H9 (cell line): ENCODE measurements at regions not wholly inside any gene's neighbourhood (a gene's known extent, or its start where the extent isn't known, plus 50 kb on each side); places are given as distances from the start of the nearest gene placed in this dataset.

Experiments used
- DNase-seq: peaks from one replicate; pipeline ENCODE4 v3.0.0-alpha.2; 2017
- H2AFZ ChIP-seq: one replicate; pipeline ENCODE4 v1.6.1; 2013; ENCODE audit warnings: mild to moderate bottlenecking, low read length, control low read depth, moderate library complexity
- H2AK5ac ChIP-seq: 2 replicates; pipeline ENCODE4 v1.6.1; 2013; ENCODE audit warnings: low read length, control low read depth, mixed read lengths; ENCODE audit not compliant: insufficient read length
- H2BK120ac ChIP-seq: one replicate; pipeline ENCODE4 v1.6.1; 2013; ENCODE audit warnings: low read depth, mild to moderate bottlenecking, low read length, control low read depth, inconsistent platforms; ENCODE audit not compliant: poor library complexity, severe bottlenecking
- H2BK12ac ChIP-seq: 2 replicates; pipeline ENCODE4 v1.6.1; 2013; ENCODE audit warnings: low read length, control low read depth, mixed read lengths, low read depth; ENCODE audit not compliant: insufficient read length
- H2BK15ac ChIP-seq: 2 replicates; pipeline ENCODE4 v1.6.1; 2013; ENCODE audit warnings: low read depth, low read length, control low read depth
- H2BK20ac ChIP-seq: one replicate; pipeline ENCODE4 v1.6.1; 2013; ENCODE audit warnings: low read depth, mild to moderate bottlenecking, low read length, control low read depth, inconsistent platforms; ENCODE audit not compliant: poor library complexity, severe bottlenecking
- H2BK5ac ChIP-seq: 2 replicates; pipeline ENCODE4 v1.6.1; 2013; ENCODE audit warnings: low read length, control low read depth, mixed read lengths; ENCODE audit not compliant: insufficient read length
- H3K14ac ChIP-seq: 2 replicates; pipeline ENCODE4 v1.6.1; 2013; ENCODE audit warnings: low read length, control low read depth; ENCODE audit not compliant: insufficient read depth
- H3K18ac ChIP-seq: 2 replicates; pipeline ENCODE4 v1.6.1; 2013; ENCODE audit warnings: low read depth, mild to moderate bottlenecking, mixed read lengths, low read length, control low read depth; ENCODE audit not compliant: insufficient read length
- H3K23ac ChIP-seq: 2 replicates; pipeline ENCODE4 v1.6.1; 2013; ENCODE audit warnings: low read length, control low read depth, mixed read lengths, low read depth; ENCODE audit not compliant: insufficient read length
- H3K23me2 ChIP-seq: 2 replicates; pipeline ENCODE4 v1.6.1; 2013; ENCODE audit warnings: low read depth, mild to moderate bottlenecking, mixed read lengths, low read length, control low read depth; ENCODE audit not compliant: insufficient read length, poor library complexity, severe bottlenecking
- H3K27ac ChIP-seq: 2 replicates; pipeline ENCODE4 v1.5.1; 2013; ENCODE audit warnings: low read length, control low read depth, mixed read lengths, low read depth; ENCODE audit not compliant: insufficient read length
- H3K27me3 ChIP-seq: 2 replicates; pipeline ENCODE4 v1.6.1; 2013; ENCODE audit warnings: low read length, control low read depth, inconsistent platforms; ENCODE audit not compliant: insufficient read depth
- H3K4ac ChIP-seq: 2 replicates; pipeline ENCODE4 v1.6.1; 2013; ENCODE audit warnings: low read depth, mild to moderate bottlenecking, control low read depth, inconsistent platforms, low read length, moderate library complexity
- H3K4me1 ChIP-seq: 2 replicates; pipeline ENCODE4 v1.6.1; 2013; ENCODE audit warnings: low read length, control low read depth, inconsistent platforms; ENCODE audit not compliant: insufficient read depth
- H3K4me2 ChIP-seq: 2 replicates; pipeline ENCODE4 v1.6.1; 2013; ENCODE audit warnings: low read length, control low read depth, mixed read lengths; ENCODE audit not compliant: insufficient read length, insufficient read depth
- H3K56ac ChIP-seq: 2 replicates; pipeline ENCODE4 v1.6.1; 2013; ENCODE audit warnings: low read depth, mild to moderate bottlenecking, mixed read lengths, low read length, control low read depth; ENCODE audit not compliant: insufficient read length
- H3K79me1 ChIP-seq: 2 replicates; pipeline ENCODE4 v1.6.1; 2013; ENCODE audit warnings: low read depth, mild to moderate bottlenecking, moderate library complexity, low read length, control low read depth, inconsistent platforms; ENCODE audit not compliant: insufficient read depth, poor library complexity, severe bottlenecking
- H3K79me2 ChIP-seq: 2 replicates; pipeline ENCODE4 v1.6.1; 2013; ENCODE audit warnings: low read length, control low read depth, inconsistent platforms; ENCODE audit not compliant: insufficient read depth
- H3K9ac ChIP-seq: 2 replicates; pipeline ENCODE4 v1.6.1; 2013; ENCODE audit warnings: low read length, control low read depth, mixed read lengths; ENCODE audit not compliant: insufficient read length; ENCODE audit errors: extremely low read depth
- H3K9me3 ChIP-seq: one replicate; pipeline ENCODE4 v1.6.1; 2013; ENCODE audit warnings: low read depth, low read length, inconsistent platforms; ENCODE audit not compliant: control insufficient read depth
- H3T11ph ChIP-seq: one replicate; pipeline ENCODE4 v1.6.1; 2013; ENCODE audit warnings: mild to moderate bottlenecking, low read length, control low read depth, inconsistent platforms
- H4K20me1 ChIP-seq: one replicate; pipeline ENCODE4 v1.6.1; 2013; ENCODE audit not compliant: control insufficient read depth, insufficient read length, insufficient read depth
- H4K5ac ChIP-seq: 2 replicates; pipeline ENCODE4 v1.6.1; 2013; ENCODE audit warnings: low read depth, mild to moderate bottlenecking, mixed read lengths, low read length, control low read depth; ENCODE audit not compliant: insufficient read length
- H4K8ac ChIP-seq: replicated peaks from 2 replicates; pipeline ENCODE4 v1.6.1; 2013; ENCODE audit warnings: low read length, control low read depth, mixed read lengths, low read depth; ENCODE audit not compliant: insufficient read length
- H4K91ac ChIP-seq: 2 replicates; pipeline ENCODE4 v1.6.1; 2013; ENCODE audit warnings: low read depth, mild to moderate bottlenecking, moderate library complexity, mixed read lengths, low read length, control low read depth; ENCODE audit not compliant: insufficient read length
- H3K27ac Mint-ChIP-seq, 3 experiments: 2 replicates in 2 of 3; 3 replicates in 1 of 3; pipeline ENCODE4 v1.8.0; 2020 to 2021; ENCODE audit warnings: mixed read lengths in 3 of 3, mild to moderate bottlenecking in 1 of 3, moderate library complexity in 1 of 3
- H3K27me3 Mint-ChIP-seq: 2 replicates; pipeline ENCODE4 v1.8.0; 2021; ENCODE audit warnings: low read depth, mild to moderate bottlenecking, moderate library complexity, mixed read lengths
- H3K36me3 Mint-ChIP-seq, 3 experiments: 2 replicates in 2 of 3; 3 replicates in 1 of 3; pipeline ENCODE4 v1.8.0; 2020 to 2021; ENCODE audit warnings: low read depth in 3 of 3, mixed read lengths in 3 of 3; ENCODE audit not compliant: insufficient read depth in 1 of 3
- H3K4me1 Mint-ChIP-seq, 2 experiments: 2 replicates each; pipeline ENCODE4 v1.8.0; 2020; ENCODE audit warnings: mixed read lengths in 2 of 2
- H3K4me3 Mint-ChIP-seq, 2 experiments: 2 replicates in 1 of 2; 3 replicates in 1 of 2; pipeline ENCODE4 v1.8.0; 2020 to 2021; ENCODE audit warnings: mild to moderate bottlenecking in 2 of 2, mixed read lengths in 2 of 2, moderate library complexity in 1 of 2
- H3K9me3 Mint-ChIP-seq, 2 experiments: 2 replicates in 1 of 2; 3 replicates in 1 of 2; pipeline ENCODE4 v1.8.0; 2020; ENCODE audit warnings: mild to moderate bottlenecking in 2 of 2, mixed read lengths in 2 of 2, moderate library complexity in 1 of 2
- WGBS: extraction: QIAGEN DNeasy Blood & Tissue Kit; methylation state at CpG from one replicate; pipeline ENCODE4 v1.1.7; 2013; ENCODE audit warnings: missing lambda C conversion rate, low lambda C conversion rate, mixed read lengths; ENCODE audit not compliant: insufficient read length; ENCODE audit errors: extremely low coverage; 5-methylcytosine and 5-hydroxymethylcytosine counted together
- TF ChIP-seq, protein P1 (sequence below): fragments of 200-600 bp; sonication (generic); conservative IDR thresholded peaks from 3 replicates; pipeline ENCODE4 v1.8.0; 2021; ENCODE audit warnings: antibody characterized with exemption, mild to moderate bottlenecking

DNA sequence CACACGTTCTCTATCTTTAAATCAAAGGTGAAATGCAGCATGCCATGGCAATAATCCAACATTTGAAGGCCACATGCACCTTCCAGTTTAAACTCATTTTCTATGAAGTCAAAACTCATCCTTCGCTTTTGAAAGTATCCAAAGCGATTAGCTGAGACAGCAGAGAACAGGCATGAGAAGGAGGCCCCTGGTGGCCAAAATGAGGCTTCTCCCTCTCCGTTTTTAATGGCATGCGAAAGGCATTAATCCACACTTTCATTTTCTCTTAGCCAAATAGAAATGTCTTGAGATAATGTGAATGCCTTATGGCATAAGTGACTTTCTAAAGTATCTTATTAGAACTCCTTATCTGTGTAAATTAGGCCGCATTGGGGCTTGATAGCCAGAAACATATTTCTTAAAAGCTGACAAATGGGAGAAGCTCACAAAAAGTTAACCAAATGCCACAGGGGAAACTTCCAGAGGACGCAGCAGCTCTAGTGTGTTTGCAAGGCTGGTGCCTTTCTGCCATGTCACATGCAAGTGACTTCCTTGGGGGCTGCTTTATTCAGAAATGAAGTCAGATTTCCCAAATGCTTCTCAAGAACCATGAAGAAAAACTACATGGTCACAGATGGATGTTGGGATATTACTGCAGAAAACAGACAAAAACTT is 1189.6 kb downstream of the SORCS1 start:
- H3K9me3 ChIP-seq = no peaks in the 10 kb centered on the region
- TF ChIP-seq, protein P1, sequence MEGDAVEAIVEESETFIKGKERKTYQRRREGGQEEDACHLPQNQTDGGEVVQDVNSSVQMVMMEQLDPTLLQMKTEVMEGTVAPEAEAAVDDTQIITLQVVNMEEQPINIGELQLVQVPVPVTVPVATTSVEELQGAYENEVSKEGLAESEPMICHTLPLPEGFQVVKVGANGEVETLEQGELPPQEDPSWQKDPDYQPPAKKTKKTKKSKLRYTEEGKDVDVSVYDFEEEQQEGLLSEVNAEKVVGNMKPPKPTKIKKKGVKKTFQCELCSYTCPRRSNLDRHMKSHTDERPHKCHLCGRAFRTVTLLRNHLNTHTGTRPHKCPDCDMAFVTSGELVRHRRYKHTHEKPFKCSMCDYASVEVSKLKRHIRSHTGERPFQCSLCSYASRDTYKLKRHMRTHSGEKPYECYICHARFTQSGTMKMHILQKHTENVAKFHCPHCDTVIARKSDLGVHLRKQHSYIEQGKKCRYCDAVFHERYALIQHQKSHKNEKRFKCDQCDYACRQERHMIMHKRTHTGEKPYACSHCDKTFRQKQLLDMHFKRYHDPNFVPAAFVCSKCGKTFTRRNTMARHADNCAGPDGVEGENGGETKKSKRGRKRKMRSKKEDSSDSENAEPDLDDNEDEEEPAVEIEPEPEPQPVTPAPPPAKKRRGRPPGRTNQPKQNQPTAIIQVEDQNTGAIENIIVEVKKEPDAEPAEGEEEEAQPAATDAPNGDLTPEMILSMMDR = peak; percentile 80
- DNase-seq = peak; percentile 47
- Mint-ChIP-seq H3K4me1 (peaks cover 19 to 21% of the 10 kb centered on the region in 2 experiments), H3K9me3 (no peaks in the 10 kb centered on the region), H3K36me3 (no peaks in the 10 kb centered on the region), H3K4me3 (no peak overlapping the region), H3K27me3 (no peaks in the 10 kb centered on the region), H3K27ac (no peak overlapping the region)
- no peak overlapping the region for H2AK5ac ChIP-seq
- H3K56ac ChIP-seq = no peak overlapping the region
- H4K5ac ChIP-seq = no peak overlapping the region
- no peak overlapping the region for H2BK20ac ChIP-seq
- no peak overlapping the region for H3K23ac ChIP-seq
- H2BK15ac ChIP-seq = no peak overlapping the region
- no peak overlapping the region for H3K18ac ChIP-seq
- H4K8ac ChIP-seq = no peak overlapping the region
- H3K4ac ChIP-seq = no peak overlapping the region
- H4K20me1 ChIP-seq = no peaks in the 10 kb centered on the region
- no peaks in the 10 kb centered on the region for H3K23me2 ChIP-seq
- no peak overlapping the region for H3K9ac ChIP-seq
- H3K79me1 ChIP-seq = no peaks in the 10 kb centered on the region
- H3K27me3 ChIP-seq = no peaks in the 10 kb centered on the region
- no peak overlapping the region for H3T11ph ChIP-seq
- H2BK12ac ChIP-seq = no peak overlapping the region
- H2BK120ac ChIP-seq = no peak overlapping the region
- WGBS = no CpG with 5 or more reads among the region's 7 CpGs
- peak overlapping the region; percentile 58 for H2AFZ ChIP-seq
- no peak overlapping the region for H3K27ac ChIP-seq
- no peak overlapping the region for H2BK5ac ChIP-seq
- peaks cover 7% of the 10 kb centered on the region; the same call in 1 of the 2 replicates for H3K4me1 ChIP-seq
- no peak overlapping the region for H4K91ac ChIP-seq
- no peak overlapping the region for H3K14ac ChIP-seq
- H3K79me2 ChIP-seq = no peaks in the 10 kb centered on the region
- no peak overlapping the region for H3K4me2 ChIP-seq
